ENCODE measurements at regions not wholly inside any gene's neighbourhood (a gene's known extent, or its start where the extent isn't known, plus 50 kb on each side); places are given as distances from the start of the nearest gene placed in this dataset.

- TF ChIP-seq CTCF (conservative IDR thresholded peaks at IDR 0.05 in 1 of 2, IDR thresholded peaks at IDR 0.05 in 1 of 2; ENCODE audit: low read depth in 1 of 2, low read length in 2 of 2) (no peak), EZH2 (IDR thresholded peaks at IDR 0.05; ENCODE audit: low read length, missing control alignments) (no peak)
These were observed 1118.7 kb downstream of the SUCLG1 start for GRCh38 chr2:83340424-83340823.

Data from fibroblast of lung (primary cell).